Lower lobe of right lung (tissue), 2 donors: ENCODE measurements at regions not wholly inside any gene's neighbourhood (a gene's known extent, or its start where the extent isn't known, plus 50 kb on each side); places are given as distances from the start of the nearest gene placed in this dataset.
A peak's percentile ranks its signal among the peaks of the same experiment; 100 is the strongest.
"Not testable (repeated sequence)": the region's sequence is repeated elsewhere in the genome, so short reads cannot be mapped to it uniquely, and the experiment has no call there.

ENCODE experiments used
- ATAC-seq, 2 donors: fragments of 200-7000 bp; cut with Tn5 transposase; one replicate each; pipeline ENCODE4 v1.9.1; 2020 to 2022; ENCODE audit warnings: mild to moderate bottlenecking in 2 of 2, moderate library complexity in 2 of 2
- DNase-seq: peaks from one replicate; pipeline ENCODE4 v3.0.0-alpha.2; 2020
- H3K27ac ChIP-seq: fragments of 200-600 bp; one replicate; pipeline ENCODE4 v1.8.0; 2022
- H3K27me3 ChIP-seq: fragments of 200-600 bp; one replicate; pipeline ENCODE4 v1.8.0; 2022; ENCODE audit warnings: low read depth
- H3K36me3 ChIP-seq: fragments of 200-600 bp; one replicate; pipeline ENCODE4 v1.8.0; 2022; ENCODE audit warnings: mild to moderate bottlenecking
- H3K4me1 ChIP-seq: fragments of 200-600 bp; one replicate; pipeline ENCODE4 v1.8.0; 2022
- H3K4me3 ChIP-seq: fragments of 200-600 bp; one replicate; pipeline ENCODE4 v1.8.0; 2022; ENCODE audit warnings: mild to moderate bottlenecking
- H3K9me3 ChIP-seq: fragments of 200-600 bp; one replicate; pipeline ENCODE4 v1.8.0; 2022
- CTCF ChIP-seq: fragments of 200-600 bp; IDR thresholded peaks from one replicate; pipeline ENCODE4 v1.8.0; 2022; ENCODE audit warnings: antibody characterized with exemption, mild to moderate bottlenecking
- intact Hi-C: fragments of 100-400 bp; cut with DNase I; formaldehyde crosslinking; loops from one replicate; pipeline ENCODE4 v1.11.0; 2022
- donor health status: DM: no; HTN: yes; CAD: no; lungs with severe emphysema.

- Histone ChIP-seq H3K4me1 (peaks cover 38% of the 10 kb centered on the region), H3K27ac (peak overlapping the region; percentile 90), H3K27me3 (no peaks in the 10 kb centered on the region), H3K9me3 (no peaks in the 10 kb centered on the region), H3K4me3 (peak overlapping the region; percentile 67), H3K36me3 (no peaks in the 10 kb centered on the region)
- no peak for TF ChIP-seq CTCF
- ATAC-seq: peak; percentile 94 to 95
- intact Hi-C loops: no loop called here
- DNase-seq: peak; percentile 94
Observed at GRCh38 chr9:104991144-104991953, 63.4 kb upstream of the ABCA1 start.

GRCh38 chr9:104992659-104993058 is 64.7 kb upstream of the ABCA1 start:
- Histone ChIP-seq H3K4me3 (peak overlapping the region; percentile 67), H3K4me1 (peaks cover 38% of the 10 kb centered on the region), H3K36me3 (no peaks in the 10 kb centered on the region), H3K9me3 (no peaks in the 10 kb centered on the region), H3K27ac (peak overlapping the region; percentile 90), H3K27me3 (no peaks in the 10 kb centered on the region)
- intact Hi-C loops: no loop called here
- no peak for DNase-seq
- peak; percentile 16 to 66 for ATAC-seq
- TF ChIP-seq CTCF: no peak

- no peaks in the 10 kb centered on the region for H3K27me3 ChIP-seq
- ATAC-seq (peak; percentile 64 to 74), DNase-seq (peak; percentile 79)
Observed at GRCh38 chr9:104993291-104993963, 65.5 kb upstream of the ABCA1 start.

GRCh38 chr9:104997536-104997935 is 69.6 kb upstream of the ABCA1 start:
- TF ChIP-seq CTCF: no peak
- H3K9me3 ChIP-seq: no peaks in the 10 kb centered on the region
- DNase-seq (no peak), ATAC-seq (no peak)
- no peaks in the 10 kb centered on the region for H3K36me3 ChIP-seq
- intact Hi-C loops: no loop called here
- H3K27me3 ChIP-seq: no peaks in the 10 kb centered on the region
- H3K4me3 ChIP-seq: no peak overlapping the region
- no peak overlapping the region for H3K27ac ChIP-seq
- H3K4me1 ChIP-seq: peaks cover 19% of the 10 kb centered on the region

More at GRCh38 chr9:104993291-104993963, 65.5 kb upstream of the ABCA1 start:
- intact Hi-C loops: no loop called here
- Histone ChIP-seq H3K27ac (peak overlapping the region; percentile 90), H3K4me3 (no peak overlapping the region), H3K4me1 (peaks cover 38% of the 10 kb centered on the region), H3K36me3 (no peaks in the 10 kb centered on the region), H3K9me3 (no peaks in the 10 kb centered on the region)
- TF ChIP-seq CTCF: no peak

GRCh38 chr9:104999136-104999535 is 71.2 kb upstream of the ABCA1 start:
- H3K27ac ChIP-seq: no peak overlapping the region
- intact Hi-C loops: no loop called here
- no peaks in the 10 kb centered on the region for H3K27me3 ChIP-seq
- DNase-seq (no peak), ATAC-seq (no peak)
- H3K4me3 ChIP-seq: no peak overlapping the region
- H3K4me1 ChIP-seq: peaks cover 8% of the 10 kb centered on the region
- no peaks in the 10 kb centered on the region for H3K9me3 ChIP-seq
- H3K36me3 ChIP-seq: no peaks in the 10 kb centered on the region
- TF ChIP-seq CTCF: no peak

- H3K4me1 ChIP-seq, DNase-seq, H3K4me3 ChIP-seq, H3K27ac ChIP-seq, H3K9me3 ChIP-seq, ATAC-seq, H3K36me3 ChIP-seq, H3K27me3 ChIP-seq, intact Hi-C loops: not testable (repeated sequence)
Observed at GRCh38 chr9:105000529-105000928, 72.6 kb upstream of the ABCA1 start.
